Kidney glomerular epithelial cell (primary cell): ENCODE measurements at regions not wholly inside any gene's neighbourhood (a gene's known extent, or its start where the extent isn't known, plus 50 kb on each side); places are given as distances from the start of the nearest gene placed in this dataset.
A peak's percentile ranks its signal among the peaks of the same experiment; 100 is the strongest.
"Not testable (repeated sequence)": the region's sequence is repeated elsewhere in the genome, so short reads cannot be mapped to it uniquely, and the experiment has no call there.

ENCODE experiments used
- DNase-seq: peaks from one replicate; lab custom pipeline; 2025; lab: John Stamatoyannopoulos, UW

DNA sequence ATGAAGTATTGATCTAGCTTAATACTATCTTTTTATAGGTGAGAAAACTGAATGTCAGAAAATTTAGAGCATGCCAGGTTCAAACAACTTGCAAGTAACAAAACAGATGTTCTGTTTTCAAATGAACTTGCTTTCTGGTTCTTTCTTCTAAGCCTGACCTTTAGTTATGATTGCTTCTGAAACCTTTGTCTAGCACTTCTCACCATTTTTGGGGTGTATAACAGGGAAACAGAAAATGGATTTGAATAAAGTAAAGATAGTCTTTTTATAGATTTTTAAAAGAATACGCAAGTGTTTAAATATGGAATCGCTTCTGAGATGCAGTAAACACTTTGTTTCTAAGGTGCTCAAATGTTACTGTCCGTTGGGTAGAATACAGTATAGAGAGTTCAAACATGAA is 687.2 kb upstream of the CPEB2 start:
- no peak for DNase-seq

DNA sequence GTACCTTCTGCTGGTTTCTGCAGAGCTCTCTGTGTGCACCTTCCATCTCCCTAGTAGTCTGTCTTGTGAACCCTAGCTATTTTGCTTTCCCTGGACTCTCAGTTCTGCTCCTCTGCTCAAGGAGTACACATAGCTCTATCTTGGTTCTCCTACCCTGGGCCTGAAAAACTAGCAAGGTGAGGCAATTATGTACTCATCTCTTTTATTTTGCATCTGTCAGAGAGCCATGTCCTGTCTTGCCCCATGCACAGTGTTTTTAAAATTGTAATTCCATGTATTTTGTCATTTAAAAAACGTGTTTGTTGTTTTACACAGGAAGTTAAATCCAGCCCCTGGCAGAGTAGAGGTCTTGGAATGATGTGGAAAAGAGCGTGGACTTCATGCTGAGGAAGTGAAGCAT is 684.9 kb upstream of the CPEB2 start:
- DNase-seq, result no peak

DNA sequence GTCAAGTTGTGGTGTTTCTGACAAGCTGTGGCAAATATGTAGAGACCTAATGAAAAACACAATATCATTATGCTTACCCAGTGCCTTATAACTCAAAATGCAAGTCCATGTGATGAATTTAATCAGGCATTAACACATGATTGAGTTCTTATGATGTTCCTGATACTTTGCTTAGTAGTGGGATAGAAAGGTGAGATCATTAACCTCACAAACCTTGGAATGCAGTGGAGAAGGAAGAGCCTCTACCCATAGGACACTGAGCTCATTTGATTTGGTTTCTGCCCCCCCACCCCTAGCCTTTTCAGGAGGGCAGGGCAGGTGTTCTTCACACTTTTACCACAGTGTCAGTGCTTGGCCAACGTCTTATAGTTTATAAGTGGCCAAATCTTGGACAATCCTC is 683.6 kb upstream of the CPEB2 start:
- no peak for DNase-seq

DNA sequence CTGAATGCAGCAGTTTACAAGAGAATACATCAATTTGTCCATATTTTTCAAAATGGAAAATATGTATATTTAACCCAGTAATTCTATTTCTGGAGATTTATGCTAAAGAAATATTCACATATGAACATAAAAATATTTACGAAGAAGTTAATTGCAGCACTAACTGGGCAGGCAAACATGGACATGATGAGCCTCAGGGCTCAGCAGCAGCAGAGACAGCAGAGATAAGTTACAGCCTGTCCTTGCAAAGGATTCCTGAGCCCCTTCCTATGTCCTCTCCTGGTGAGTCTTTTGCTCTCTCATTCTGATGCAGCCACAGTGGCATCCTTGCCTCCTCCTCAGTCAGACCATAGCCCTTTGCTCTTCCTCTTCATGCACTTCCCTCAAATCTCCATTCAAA is 680.6 kb upstream of the CPEB2 start:
- DNase-seq, result no peak

DNA sequence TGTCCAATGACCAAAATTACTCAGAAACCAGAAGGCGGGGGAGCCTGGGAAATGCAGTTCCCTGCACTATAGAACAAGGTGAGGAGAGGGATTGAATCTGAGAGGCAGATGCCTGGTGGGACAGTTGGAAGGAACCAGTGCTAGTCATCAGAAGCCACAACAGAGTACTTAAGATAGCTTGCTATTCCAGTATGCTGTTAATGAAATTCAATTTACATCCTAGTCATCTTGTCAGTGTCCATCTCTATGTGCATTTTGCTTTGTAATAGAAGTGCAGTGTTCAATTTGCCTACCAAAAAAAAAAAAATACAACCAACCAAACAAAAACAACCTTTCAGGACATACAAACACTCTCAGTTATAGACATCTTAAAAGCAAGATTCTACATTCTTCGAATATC is 679.1 kb upstream of the CPEB2 start:
- no peak for DNase-seq

DNA sequence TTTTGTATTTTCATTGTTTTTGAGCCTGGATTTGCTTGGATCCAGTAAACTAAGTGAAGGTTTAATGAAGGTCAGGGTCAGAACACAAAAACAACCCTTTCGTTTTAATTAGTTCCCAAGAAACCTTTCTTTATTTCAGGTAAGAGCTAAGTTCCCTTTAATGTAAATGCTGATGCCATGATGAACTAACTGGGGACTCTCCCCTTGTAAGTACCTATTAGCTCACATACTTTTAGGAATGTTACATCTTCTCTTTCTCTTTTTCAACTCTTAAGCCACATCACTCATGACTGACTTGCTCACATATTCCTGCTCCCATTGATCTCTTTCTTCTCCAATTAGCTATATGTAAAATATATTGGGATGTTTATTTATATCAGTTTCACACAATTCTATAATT is 673.1 kb upstream of the CPEB2 start:
- DNase-seq, result no peak

DNA sequence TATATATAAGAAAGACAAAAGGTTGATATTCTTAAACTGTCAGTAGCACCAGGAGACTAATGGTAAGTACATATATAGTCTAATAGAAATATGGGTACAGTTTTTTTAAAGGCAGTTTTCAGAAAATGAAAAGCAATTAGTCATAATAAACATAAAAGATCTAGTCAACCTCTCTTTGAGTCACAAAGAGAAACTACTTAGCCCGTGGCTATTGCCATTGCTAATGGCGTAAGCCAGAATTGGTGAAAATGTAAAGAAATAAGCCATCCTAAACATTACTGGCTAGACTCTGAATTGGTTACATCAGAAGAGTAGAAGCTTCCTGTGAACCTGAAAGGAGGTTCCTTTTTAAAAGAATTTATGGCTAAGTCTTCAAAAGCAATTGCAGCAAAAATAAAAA is 668.7 kb upstream of the CPEB2 start:
- no peak for DNase-seq

DNA sequence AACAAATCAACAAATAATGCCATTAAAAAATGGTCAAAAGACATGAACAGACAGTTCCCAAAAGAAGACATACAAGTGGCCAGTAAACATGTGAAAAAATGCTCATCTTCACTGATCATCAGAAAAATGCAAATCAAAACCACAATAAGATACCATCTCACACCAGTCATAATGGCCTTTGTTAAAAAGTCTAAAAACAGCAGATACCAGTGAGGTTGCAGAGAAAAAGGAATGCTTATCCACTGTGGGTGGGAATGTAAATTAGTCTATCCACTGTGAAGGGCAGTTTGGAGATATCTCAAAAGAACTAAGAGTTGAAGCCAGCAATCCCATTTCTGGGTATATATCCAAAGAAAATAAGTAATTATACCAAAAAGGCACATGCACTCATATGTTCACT is 668.1 kb upstream of the CPEB2 start:
- DNase-seq, result no peak

DNA sequence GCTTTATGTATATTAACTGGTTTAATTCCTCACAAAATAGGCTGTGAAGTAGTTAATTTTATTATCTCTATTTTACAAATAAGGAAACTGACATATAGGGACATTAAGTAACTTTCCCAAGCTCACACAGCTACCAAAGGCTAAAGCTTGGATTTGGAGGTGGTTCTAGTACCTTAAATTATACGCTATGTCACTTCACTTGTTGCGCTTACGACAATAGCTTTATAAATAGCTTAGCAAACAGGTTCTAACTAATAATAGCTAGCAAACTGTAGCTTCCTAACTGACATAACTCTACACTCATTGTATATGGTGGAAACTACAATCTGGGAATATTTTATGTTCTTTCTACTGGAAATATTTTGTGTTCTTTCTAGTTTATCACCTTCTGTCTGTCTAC is 666.4 kb upstream of the CPEB2 start:
- no peak for DNase-seq

DNA sequence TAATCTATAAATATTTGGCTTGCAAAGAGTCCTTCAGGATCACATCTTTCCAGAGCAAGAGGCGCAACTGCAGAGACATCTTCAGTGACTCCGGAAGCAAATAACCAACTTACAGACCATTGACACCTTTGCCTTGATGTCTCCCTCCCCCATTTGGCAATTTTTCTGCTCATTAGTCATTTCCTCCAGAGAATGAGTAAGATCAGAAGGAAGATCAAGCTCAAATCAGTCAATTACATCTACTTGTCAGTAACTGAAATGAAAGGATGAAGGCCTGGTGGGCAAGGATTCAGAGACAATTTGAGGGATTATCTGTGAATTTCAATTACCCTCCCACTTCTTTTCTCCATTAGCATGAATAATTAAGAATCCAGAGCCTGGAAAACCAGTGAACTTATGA is 665.6 kb upstream of the CPEB2 start:
- DNase-seq, result no peak

DNA sequence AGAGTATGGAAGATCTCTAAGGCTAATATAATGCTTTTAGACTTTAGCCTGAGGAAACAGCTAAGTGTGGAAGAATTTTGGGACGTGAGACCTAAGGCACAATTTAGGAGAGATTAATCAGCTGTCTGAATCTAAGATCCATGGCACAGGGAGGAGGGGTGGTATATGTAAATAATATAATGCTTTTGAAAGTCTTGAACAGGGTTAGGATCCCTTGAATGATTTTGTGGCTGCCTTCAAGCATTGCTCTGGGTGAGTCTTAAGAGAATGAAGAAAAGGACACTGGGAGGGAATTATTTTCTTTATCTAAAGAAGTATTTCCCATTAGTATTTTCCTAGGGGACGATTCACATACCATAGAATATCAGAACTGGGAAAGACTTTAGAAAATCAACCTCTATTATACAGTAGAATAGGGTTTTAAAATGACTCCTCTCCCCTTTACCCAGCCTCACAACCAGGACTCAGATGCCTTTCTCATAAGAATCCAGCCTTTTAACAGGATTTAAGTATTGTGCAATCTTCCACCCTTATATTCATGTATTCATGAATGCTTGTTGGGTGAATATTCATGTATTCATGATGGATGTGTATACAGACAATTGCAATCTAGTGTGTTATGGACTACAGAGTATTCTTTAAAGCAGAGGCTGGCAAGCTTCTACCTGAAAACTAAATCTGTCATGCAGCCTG is 664.2 kb upstream of the CPEB2 start:
- no peak for DNase-seq

DNA sequence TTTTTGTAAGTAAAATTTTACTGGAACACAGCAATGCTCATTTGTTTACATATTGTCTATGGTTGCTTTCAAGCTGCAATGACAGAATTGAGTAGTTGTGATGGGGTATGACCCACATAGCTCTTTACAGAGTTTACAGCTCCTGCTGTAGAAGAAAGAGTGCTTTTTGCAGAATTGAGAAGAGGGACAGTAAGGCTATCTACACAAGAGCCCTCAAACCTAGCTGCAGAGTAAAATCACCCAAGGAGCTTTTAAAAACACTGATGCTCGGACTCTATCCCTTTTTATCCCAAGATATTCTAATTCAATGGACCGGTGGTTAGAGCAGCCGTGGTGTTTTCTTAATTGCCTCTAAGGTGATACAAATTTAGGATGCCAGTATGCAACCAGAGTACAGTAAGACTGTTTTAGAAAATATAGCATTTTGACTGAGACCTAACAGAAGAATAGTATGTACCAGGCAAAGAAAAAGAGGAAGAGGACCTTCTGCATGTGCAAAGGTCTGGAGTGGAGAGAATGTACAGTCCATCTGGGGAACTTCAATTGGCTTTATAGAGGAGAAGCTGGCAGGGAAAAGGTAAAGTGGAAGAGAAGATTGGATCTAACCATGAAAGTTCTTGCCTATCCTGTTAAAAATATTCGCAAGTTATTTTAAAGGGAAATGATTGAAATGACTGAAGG is 663.6 kb upstream of the CPEB2 start:
- no peak for DNase-seq

DNA sequence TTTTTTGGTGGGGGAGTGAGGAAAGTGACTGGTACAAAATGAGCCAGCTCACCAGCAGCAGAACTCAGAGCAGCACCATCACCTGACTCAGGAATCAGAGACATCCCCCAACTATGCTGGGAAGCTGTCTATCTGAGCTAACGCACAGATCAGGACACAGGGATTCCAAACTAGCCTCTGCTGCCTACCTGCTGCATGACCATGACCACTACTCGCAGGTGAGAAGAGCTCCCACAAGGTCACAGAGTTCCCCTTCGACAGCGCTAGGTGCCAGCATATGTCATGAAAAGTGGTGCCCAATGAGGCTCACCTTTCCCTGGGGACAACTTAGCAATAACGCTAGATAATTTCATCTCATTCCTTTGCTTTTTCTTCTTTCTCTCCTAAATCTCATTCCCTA is 662.6 kb upstream of the CPEB2 start:
- DNase-seq, result no peak

DNA sequence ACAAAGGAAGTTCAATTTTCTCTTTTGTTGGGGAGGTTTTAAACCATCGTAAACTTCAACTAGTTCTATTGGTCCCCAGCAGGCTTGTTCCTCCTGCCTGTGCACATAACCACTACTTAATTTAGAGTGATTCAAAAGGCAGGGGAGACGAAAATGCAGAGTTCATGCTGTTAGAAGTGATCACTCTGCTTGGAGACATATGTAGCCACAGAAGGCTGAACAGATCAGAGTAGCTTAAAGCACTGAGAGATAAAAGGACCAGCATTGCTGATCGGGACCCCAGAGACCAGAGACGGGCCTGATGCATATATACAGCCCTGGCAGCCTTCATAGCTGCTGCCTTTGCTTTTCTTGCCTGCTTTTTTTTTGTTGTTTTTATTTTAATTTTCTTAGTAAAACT is 662.0 kb upstream of the CPEB2 start:
- DNase-seq, result no peak

DNA sequence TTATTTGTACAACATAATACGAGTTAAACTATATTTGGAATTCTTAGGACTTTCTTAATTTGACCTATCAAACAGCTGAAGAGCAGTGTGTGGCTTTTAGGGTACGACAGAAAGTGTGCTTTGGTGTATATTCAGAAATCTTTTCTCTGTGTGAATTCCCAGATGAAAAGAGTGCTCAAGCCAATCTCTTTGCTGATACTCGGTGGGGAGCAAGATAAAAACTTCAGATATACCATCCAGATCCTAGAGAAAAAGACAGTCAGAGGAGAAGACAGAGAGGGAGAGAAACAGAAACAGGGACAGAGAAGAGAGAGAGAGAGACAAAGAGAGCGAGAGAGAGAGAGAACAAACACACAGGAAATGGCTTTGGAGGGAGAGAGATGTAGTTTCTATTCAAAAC is 658.3 kb upstream of the CPEB2 start:
- no peak for DNase-seq

DNA sequence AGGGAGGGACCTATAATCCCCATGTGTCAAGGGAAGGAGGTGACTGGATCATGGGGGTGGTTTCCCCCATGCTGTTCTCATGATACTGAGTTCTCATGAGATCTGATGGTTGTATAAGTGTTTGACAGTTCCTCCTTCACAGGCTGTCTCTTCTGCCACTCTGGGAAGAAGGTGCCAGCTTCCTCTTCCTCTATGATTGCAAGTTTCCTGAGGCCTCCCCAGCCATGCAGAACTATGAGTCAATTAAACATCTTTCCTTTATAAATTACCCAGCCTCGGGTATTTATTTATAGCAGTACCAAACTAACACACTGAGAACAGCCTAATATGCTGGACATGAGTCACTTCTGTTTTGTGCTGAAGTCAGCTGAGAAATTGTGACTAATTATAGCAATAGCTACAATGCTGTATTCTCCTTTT is 656.9 kb upstream of the CPEB2 start:
- DNase-seq, result peak; percentile 22

DNA sequence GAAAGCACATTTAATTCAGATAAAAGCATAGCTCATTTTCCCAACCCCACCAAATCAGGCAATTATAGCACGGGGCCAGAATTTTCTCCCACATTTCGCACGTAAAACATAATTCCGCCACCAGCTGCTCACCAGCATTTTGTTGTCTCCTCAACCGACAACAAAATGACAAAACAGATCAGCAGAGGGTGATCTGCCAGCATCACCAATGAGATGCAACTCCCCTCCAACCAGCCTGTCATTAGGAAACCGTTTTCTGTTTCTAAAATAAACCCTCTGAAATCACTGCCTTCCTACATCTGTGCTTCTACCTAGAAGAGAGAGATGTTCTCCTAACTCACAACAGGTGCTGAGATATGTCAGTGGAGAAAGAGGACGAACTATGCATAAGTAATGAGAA is 654.8 kb upstream of the CPEB2 start:
- no peak for DNase-seq

DNA sequence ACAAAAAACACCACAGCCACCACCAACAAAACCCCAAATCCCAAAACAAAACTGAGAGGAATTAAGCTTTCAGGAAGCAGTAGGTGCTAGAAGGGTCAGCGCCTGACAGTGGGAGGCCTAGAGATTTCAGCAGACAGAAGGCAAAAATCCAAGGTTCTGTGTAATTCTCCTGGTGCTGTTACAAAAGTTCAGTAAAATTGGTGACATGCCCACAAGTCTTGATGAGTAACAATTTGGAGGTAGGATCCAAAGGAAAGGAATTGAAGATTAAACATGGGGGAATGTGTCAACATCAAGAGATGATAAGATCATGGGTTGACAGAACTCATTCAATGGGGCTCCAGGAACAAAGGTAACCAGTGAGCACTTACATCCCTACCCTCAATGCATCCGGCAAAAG is 653.8 kb upstream of the CPEB2 start:
- DNase-seq, result no peak

DNA sequence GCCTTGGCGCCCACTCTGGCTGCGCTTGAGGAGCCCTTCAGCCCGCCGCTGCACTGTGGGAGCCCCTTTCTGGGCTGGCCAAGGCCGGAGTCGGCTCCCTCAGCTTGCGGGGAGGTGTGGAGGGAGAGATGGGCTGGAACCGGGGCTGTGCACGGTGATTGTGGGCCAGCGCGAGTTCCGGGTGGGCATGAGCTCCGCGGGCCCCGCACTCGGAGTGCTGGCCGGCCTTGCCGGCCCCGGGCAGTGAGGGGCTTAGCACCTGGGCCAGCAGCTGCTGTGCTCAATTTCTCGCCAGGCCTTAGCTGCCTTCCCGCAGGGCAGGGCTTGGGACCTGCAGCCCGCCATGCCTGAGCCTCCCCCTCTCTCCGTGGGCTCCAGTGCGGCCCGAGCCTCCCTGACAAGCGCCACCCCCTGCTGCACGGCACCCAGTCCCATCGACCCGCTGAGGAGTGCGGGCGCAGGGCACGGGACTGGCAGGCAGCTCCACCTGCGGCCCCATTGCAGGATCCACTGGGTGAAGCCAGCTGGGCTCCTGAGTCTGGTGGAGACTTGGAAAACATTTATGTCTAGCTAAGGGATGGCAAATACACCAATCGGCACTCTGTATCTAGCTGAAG is 643.6 kb upstream of the CPEB2 start:
- not testable (repeated sequence) for DNase-seq

DNA sequence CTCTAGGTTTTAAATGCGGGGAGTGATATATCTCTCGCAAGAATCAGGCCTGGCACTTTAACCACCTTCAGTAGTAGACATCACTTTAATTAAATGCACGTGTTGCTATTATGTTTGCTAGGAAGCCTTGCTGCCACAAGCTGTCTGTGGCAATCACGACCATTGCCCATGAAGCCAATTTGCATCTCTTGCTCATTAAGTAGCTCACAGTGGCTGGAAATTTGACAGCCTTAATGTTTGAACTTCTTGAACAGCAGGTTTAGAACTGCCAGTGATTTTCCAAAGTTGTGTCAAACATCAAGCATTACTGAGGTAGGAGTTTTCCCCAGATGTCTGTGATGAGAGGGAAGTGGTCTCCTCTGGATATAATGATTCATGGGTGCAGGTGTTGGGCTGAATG is 642.3 kb upstream of the CPEB2 start:
- DNase-seq, result no peak

DNA sequence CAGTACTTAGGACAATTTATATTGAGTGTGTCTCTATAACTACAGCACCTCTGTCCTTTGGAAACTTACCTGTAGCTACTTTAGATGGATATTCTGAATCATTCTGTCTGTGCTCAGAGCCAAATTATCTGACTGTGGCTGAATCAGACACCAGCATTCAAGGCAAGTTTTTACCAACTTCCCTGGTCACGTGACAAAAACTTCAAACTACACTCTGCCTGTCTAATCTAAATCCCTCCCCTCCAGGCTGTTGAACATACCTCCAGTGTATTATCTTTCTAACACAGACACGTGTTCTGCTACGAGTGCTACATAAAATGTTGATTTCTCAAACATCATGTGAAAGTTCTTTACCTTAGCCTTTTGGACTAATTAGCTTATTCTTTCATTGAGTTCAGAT is 641.2 kb upstream of the CPEB2 start:
- no peak for DNase-seq

DNA sequence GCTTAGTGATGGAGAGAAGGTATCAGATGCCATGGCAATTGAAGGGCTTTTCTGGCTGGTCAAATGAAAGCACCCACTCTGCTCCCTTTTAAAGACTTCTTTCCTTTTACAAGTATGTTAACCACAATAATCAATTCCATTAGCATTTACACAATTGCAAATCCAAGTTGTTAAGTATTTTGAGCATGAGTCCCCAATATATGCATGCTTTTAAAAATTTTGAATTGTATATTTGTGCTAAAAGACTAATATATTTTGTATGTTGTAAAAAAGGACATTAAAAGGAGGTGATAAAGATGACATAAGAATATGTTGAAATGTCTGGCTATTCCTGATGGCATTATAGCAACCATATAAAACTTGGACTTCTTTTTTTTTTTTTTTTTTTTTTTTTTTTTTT is 639.9 kb upstream of the CPEB2 start:
- no peak for DNase-seq

DNA sequence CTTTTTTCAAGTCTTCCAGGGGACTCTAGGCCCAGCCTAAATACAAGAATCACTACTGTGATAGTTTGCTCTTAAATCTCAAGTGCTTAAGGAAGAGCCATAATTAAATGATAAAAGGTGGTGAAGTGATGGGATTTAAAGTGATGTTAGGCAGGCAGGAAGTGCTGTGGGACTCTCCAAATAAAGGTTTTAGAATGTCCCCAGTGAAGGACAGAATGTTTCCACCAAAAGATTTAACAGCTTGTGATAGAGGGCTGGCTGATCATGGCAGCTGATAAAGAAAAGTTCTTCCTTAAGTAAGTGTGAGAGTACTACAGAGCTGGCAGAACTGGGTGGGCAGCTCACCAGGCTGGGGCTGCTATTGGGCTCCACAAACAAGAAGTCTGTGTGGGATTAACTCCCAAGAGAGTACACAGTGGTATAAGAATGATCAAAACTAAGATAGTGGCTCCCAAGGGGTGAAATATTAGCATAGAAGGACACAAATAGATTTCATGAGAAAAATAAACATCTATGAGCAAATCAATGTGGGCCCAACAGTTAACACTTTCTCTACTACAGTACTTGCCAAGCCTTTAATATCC is 637.2 kb upstream of the CPEB2 start:
- no peak for DNase-seq
